ENCODE measurements at regions not wholly inside any gene's neighbourhood (a gene's known extent, or its start where the extent isn't known, plus 50 kb on each side); places are given as distances from the start of the nearest gene placed in this dataset.
"Not testable (repeated sequence)": the region's sequence is repeated elsewhere in the genome, so short reads cannot be mapped to it uniquely, and the experiment has no call there.

GRCh38 chr6:11943060-11943459, 69.1 kb upstream of the HIVEP1 start:
- no peaks in the 10 kb centered on the region for H3K27me3 ChIP-seq
- no peaks in the 10 kb centered on the region for H3K36me3 ChIP-seq
- no peak overlapping the region for H3K4me3 ChIP-seq
- H3K9me3 ChIP-seq: no peaks in the 10 kb centered on the region
- H3K4me1 ChIP-seq: no peaks in the 10 kb centered on the region
- TF ChIP-seq POLR2A (IDR thresholded peaks at IDR 0.05) (no peak), CTCF (IDR thresholded peaks at IDR 0.05) (no peak)
- DNase-seq: no peak
- no peak overlapping the region for H3K27ac ChIP-seq
- intact Hi-C loops (cut with DNase I; ENCODE audit: low total_unique reads): no loop called here

GRCh38 chr6:11942185-11942864, 69.8 kb upstream of the HIVEP1 start:
- Histone ChIP-seq H3K27me3 (no peaks in the 10 kb centered on the region), H3K27ac (no peak overlapping the region), H3K4me3 (no peak overlapping the region), H3K4me1 (no peaks in the 10 kb centered on the region), H3K9me3 (no peaks in the 10 kb centered on the region), H3K36me3 (no peaks in the 10 kb centered on the region)
- DNase-seq: no peak
- TF ChIP-seq POLR2A (IDR thresholded peaks at IDR 0.05): no peak
- intact Hi-C loops (cut with DNase I; ENCODE audit: low total_unique reads): no loop called here

GRCh38 chr6:11940532-11941166, 71.5 kb upstream of the HIVEP1 start:
- H3K27me3 ChIP-seq; intact Hi-C loops (cut with DNase I; ENCODE audit: low total_unique reads); DNase-seq: not testable (repeated sequence)

GRCh38 chr6:11938285-11938890, 73.7 kb upstream of the HIVEP1 start:
- Histone ChIP-seq H3K9me3 (no peaks in the 10 kb centered on the region), H3K4me3 (no peak overlapping the region), H3K4me1 (no peaks in the 10 kb centered on the region), H3K27ac (no peak overlapping the region), H3K27me3 (no peaks in the 10 kb centered on the region), H3K36me3 (no peaks in the 10 kb centered on the region)
- intact Hi-C loops (cut with DNase I; ENCODE audit: low total_unique reads): no loop called here
- DNase-seq: no peak
- TF ChIP-seq CTCF (IDR thresholded peaks at IDR 0.05) (no peak), POLR2A (IDR thresholded peaks at IDR 0.05) (no peak)

More at GRCh38 chr6:11940532-11941166, 71.5 kb upstream of the HIVEP1 start:
- H3K27ac ChIP-seq, H3K4me1 ChIP-seq, H3K4me3 ChIP-seq, H3K36me3 ChIP-seq, H3K9me3 ChIP-seq: not testable (repeated sequence)

- H3K4me3 ChIP-seq: no peak overlapping the region
- H3K27ac ChIP-seq: no peak overlapping the region
- no peaks in the 10 kb centered on the region for H3K4me1 ChIP-seq
- no peaks in the 10 kb centered on the region for H3K36me3 ChIP-seq
- intact Hi-C loops (cut with DNase I; ENCODE audit: low total_unique reads): no loop called here
- no peaks in the 10 kb centered on the region for H3K27me3 ChIP-seq
- H3K9me3 ChIP-seq: no peaks in the 10 kb centered on the region
- TF ChIP-seq POLR2A (IDR thresholded peaks at IDR 0.05) (no peak), CTCF (IDR thresholded peaks at IDR 0.05) (no peak)
- DNase-seq: no peak
These were observed 77.5 kb upstream of the HIVEP1 start for GRCh38 chr6:11934638-11935037.

- H3K27me3 ChIP-seq; H3K27ac ChIP-seq; H3K4me1 ChIP-seq; H3K4me3 ChIP-seq; H3K36me3 ChIP-seq; H3K9me3 ChIP-seq; DNase-seq; intact Hi-C loops (cut with DNase I; ENCODE audit: low total_unique reads): not testable (repeated sequence)
These were observed 79.2 kb upstream of the HIVEP1 start for GRCh38 chr6:11932892-11933291.
